SK-N-SH (cell line): ENCODE measurements at regions not wholly inside any gene's neighbourhood (a gene's known extent, or its start where the extent isn't known, plus 50 kb on each side); places are given as distances from the start of the nearest gene placed in this dataset.
A peak's percentile ranks its signal among the peaks of the same experiment; 100 is the strongest.

Experiments
- CTCF ChIA-PET: fragments of 300-600, 350-600 bp; formaldehyde crosslinking; extraction: SDS; loops from one replicate; lab custom pipeline; 2021; lab: Yijun Ruan, JAX
- POLR2A ChIA-PET: fragments of 350-600 bp; sonication (Branson Sonifier 250); formaldehyde crosslinking; extraction: SDS; loops from one replicate; lab custom pipeline; 2020; ENCODE audit warnings: antibody characterized with exemption, inconsistent platforms; lab: Yijun Ruan, JAX
- DNase-seq: peaks from one replicate; pipeline ENCODE4 v3.0.0; 2012
- H2AFZ ChIP-seq: fragments of 200-600 bp; sonication (generic); 2 replicates; pipeline ENCODE4 v1.8.1; 2016; ENCODE audit warnings: antibody characterized with exemption, mild to moderate bottlenecking, low read depth
- H3F3A ChIP-seq: fragments of 200-600 bp; sonication (generic); replicated peaks from 2 replicates; pipeline ENCODE3; 2016; ENCODE audit warnings: antibody characterized with exemption, mild to moderate bottlenecking; ENCODE audit not compliant: insufficient read depth
- H3K27ac ChIP-seq, 2 experiments: fragments of 200-500 bp in 1 of 2; fragments of 200-600 bp in 1 of 2; sonication (Bioruptor generic) in 1 of 2; sonication (generic), shearing (Covaris generic) in 1 of 2; 2 replicates each; pipeline versions ENCODE4 v1.5.1 to v1.6.1; 2014 to 2016; ENCODE audit warnings: low read depth in 2 of 2, inconsistent platforms in 1 of 2, low read length in 1 of 2, mild to moderate bottlenecking in 1 of 2, mixed read lengths in 1 of 2
- H3K27me3 ChIP-seq: fragments of 200-600 bp; sonication (generic), shearing (Covaris generic); 2 replicates; pipeline ENCODE4 v1.6.1; 2016; ENCODE audit warnings: mixed run types; ENCODE audit not compliant: insufficient read depth
- H3K36me3 ChIP-seq, 2 experiments: fragments of 200-500 bp in 1 of 2; fragments of 200-600 bp in 1 of 2; sonication (Bioruptor generic) in 1 of 2; sonication (generic) in 1 of 2; replicated peaks in 1 of 2; 2 replicates each; pipeline versions ENCODE3 to v1.5.1; 2014 to 2016; ENCODE audit warnings: low read length in 1 of 2, mild to moderate bottlenecking in 1 of 2; ENCODE audit not compliant: insufficient read depth in 2 of 2, control insufficient read depth in 1 of 2
- H3K4me1 ChIP-seq, 2 experiments: fragments of 200-500 bp in 1 of 2; fragments of 200-600 bp in 1 of 2; sonication (Bioruptor generic) in 1 of 2; sonication (generic), shearing (Covaris generic) in 1 of 2; 2 replicates each; pipeline versions ENCODE4 v1.5.1 to v1.6.1; 2014 to 2016; ENCODE audit warnings: low read depth in 1 of 2, low read length in 1 of 2, mixed run types in 1 of 2; ENCODE audit not compliant: insufficient read depth in 2 of 2, control insufficient read depth in 1 of 2
- H3K4me2 ChIP-seq: fragments of 200-600 bp; sonication (generic), shearing (Covaris generic); 2 replicates; pipeline ENCODE4 v1.6.1; 2017; ENCODE audit warnings: mixed run types
- H3K4me3 ChIP-seq, 2 experiments: fragments of 200-500 bp in 1 of 2; fragments of 200-600 bp in 1 of 2; sonication (Bioruptor generic) in 1 of 2; sonication (generic), shearing (Covaris generic) in 1 of 2; 2 replicates each; pipeline versions ENCODE4 v1.5.1 to v1.8.1; 2014 to 2016; ENCODE audit warnings: low read depth in 2 of 2, inconsistent platforms in 1 of 2, low read length in 1 of 2, mild to moderate bottlenecking in 1 of 2, mixed read lengths in 1 of 2, moderate library complexity in 1 of 2
- H3K79me2 ChIP-seq: fragments of 200-600 bp; sonication (generic); 2 replicates; pipeline ENCODE4 v1.8.1; 2017; ENCODE audit warnings: mild to moderate bottlenecking; ENCODE audit not compliant: insufficient read depth
- H3K9ac ChIP-seq: fragments of 200-600 bp; sonication (generic); 2 replicates; pipeline ENCODE4 v1.6.1; 2017; ENCODE audit warnings: mixed run types
- H3K9me2 ChIP-seq: fragments of 200-600 bp; sonication (generic); 2 replicates; pipeline ENCODE4 v1.6.1; 2017; ENCODE audit warnings: mixed run types
- H3K9me3 ChIP-seq: fragments of 200-600 bp; sonication (generic); 2 replicates; pipeline ENCODE4 v1.6.1; 2017; ENCODE audit warnings: mixed run types, mild to moderate bottlenecking, moderate library complexity
- H4K20me1 ChIP-seq: fragments of 200-600 bp; sonication (generic); 2 replicates; pipeline ENCODE4 v1.6.1; 2017; ENCODE audit warnings: mild to moderate bottlenecking, mixed run types; ENCODE audit not compliant: insufficient read depth
- CHD2 ChIP-seq: fragments of 150-350 bp; IDR thresholded peaks from 2 replicates; pipeline ENCODE4 v1.6.1; 2018; ENCODE audit warnings: low read length; ENCODE audit not compliant: partially characterized antibody
- ELF1 ChIP-seq: IDR thresholded peaks from 2 replicates; pipeline ENCODE4 v1.4.0; 2012
- EP300 ChIP-seq, 2 experiments: IDR thresholded peaks; 2 replicates each; pipeline versions ENCODE4 v1.4.0 to v1.6.1; 2012; ENCODE audit warnings: borderline replicate concordance in 1 of 2, low read depth in 1 of 2, low read length in 1 of 2
- EZH2phosphoT487 ChIP-seq: fragments of 200-600 bp; sonication (generic); IDR thresholded peaks from 2 replicates; pipeline ENCODE4 v1.6.1; 2017; ENCODE audit warnings: low read depth, mixed run types, mild to moderate bottlenecking, antibody characterized with exemption, moderate library complexity, borderline replicate concordance
- FOSL2 ChIP-seq: IDR thresholded peaks from 2 replicates; pipeline ENCODE4 v1.4.0; 2012; ENCODE audit warnings: low read depth, mild to moderate bottlenecking, moderate library complexity, borderline replicate concordance
- FOXM1 ChIP-seq: IDR thresholded peaks from 2 replicates; pipeline ENCODE4 v1.4.0; 2012; ENCODE audit warnings: low read depth, mild to moderate bottlenecking
- GABPA ChIP-seq: IDR thresholded peaks from 2 replicates; pipeline ENCODE4 v1.4.0; 2012; ENCODE audit warnings: low read depth, mild to moderate bottlenecking
- IRF3 ChIP-seq: fragments of 150-350 bp; IDR thresholded peaks from 2 replicates; pipeline ENCODE4 v1.6.1; 2016; ENCODE audit warnings: mild to moderate bottlenecking, low read depth, low read length
- MAX ChIP-seq: IDR thresholded peaks from 2 replicates; pipeline ENCODE4 v1.4.0; 2012; ENCODE audit warnings: low read depth
- MXI1 ChIP-seq: IDR thresholded peaks from 2 replicates; pipeline ENCODE4 v1.6.1; 2012; ENCODE audit warnings: mild to moderate bottlenecking, low read depth, low read length, improper control_type of control experiment
- NFIC ChIP-seq: IDR thresholded peaks from 2 replicates; pipeline ENCODE4 v1.4.0; 2012; ENCODE audit warnings: borderline replicate concordance
- NRF1 ChIP-seq: IDR thresholded peaks from 2 replicates; pipeline ENCODE4 v1.6.1; 2012; ENCODE audit warnings: low read depth, mild to moderate bottlenecking, low read length
- POLR2AphosphoS5 ChIP-seq: IDR thresholded peaks from 2 replicates; pipeline ENCODE4 v1.6.1; 2012; ENCODE audit warnings: low read depth, low read length
- RFX5 ChIP-seq: IDR thresholded peaks from 2 replicates; pipeline ENCODE4 v1.6.1; 2012; ENCODE audit warnings: mild to moderate bottlenecking, improper control_type of control experiment, low read length
- RXRA ChIP-seq: IDR thresholded peaks from 2 replicates; pipeline ENCODE4 v1.4.0; 2012; ENCODE audit warnings: low read depth, mild to moderate bottlenecking, borderline replicate concordance
- SIN3A ChIP-seq: IDR thresholded peaks from 2 replicates; pipeline ENCODE4 v1.6.1; 2012; ENCODE audit warnings: low read depth, mild to moderate bottlenecking, low read length, moderate library complexity, borderline replicate concordance
- SMC3 ChIP-seq: IDR thresholded peaks from 2 replicates; pipeline ENCODE4 v1.6.1; 2012; ENCODE audit warnings: low read depth, low read length, improper control_type of control experiment
- TAF1 ChIP-seq: IDR thresholded peaks from 2 replicates; pipeline ENCODE4 v1.6.1; 2012; ENCODE audit warnings: low read depth, mild to moderate bottlenecking, low read length, moderate library complexity, borderline replicate concordance
- TCF12 ChIP-seq: IDR thresholded peaks from 2 replicates; pipeline ENCODE4 v1.4.0; 2012
- TEAD4 ChIP-seq: IDR thresholded peaks from 2 replicates; pipeline ENCODE4 v1.4.0; 2012; ENCODE audit warnings: mild to moderate bottlenecking, borderline replicate concordance; ENCODE audit not compliant: insufficient read depth
- USF2 ChIP-seq: fragments of 150-350 bp; IDR thresholded peaks from 2 replicates; pipeline ENCODE4 v1.6.1; 2017; ENCODE audit warnings: antibody characterized with exemption, low read length, low read depth, borderline replicate concordance
- ZBTB33 ChIP-seq: IDR thresholded peaks from 2 replicates; pipeline ENCODE4 v1.4.0; 2012; ENCODE audit warnings: low read depth, borderline replicate concordance
- WGBS: methylation state at CpG from one replicate; pipeline ENCODE4 v1.1.6; 2017; ENCODE audit warnings: low lambda C conversion rate; 5-methylcytosine and 5-hydroxymethylcytosine counted together

GRCh38 chr15:70151003-70151402, 53.3 kb upstream of the TLE3 start:
- peaks cover 6 to 59% of the 10 kb centered on the region in 2 experiments; a peak in 3 of 4 replicates for H3K4me1 ChIP-seq
- H3K9me2 ChIP-seq: no peaks in the 10 kb centered on the region
- peaks cover 8% of the 10 kb centered on the region for H3F3A ChIP-seq
- no peak overlapping the region for H3K4me2 ChIP-seq
- peak overlapping the region in 1 of 2 experiments; percentile 88; a peak in 2 of 4 replicates for H3K27ac ChIP-seq
- no peak overlapping the region for H2AFZ ChIP-seq
- H3K9me3 ChIP-seq: no peaks in the 10 kb centered on the region
- no peaks in the 10 kb centered on the region for H3K79me2 ChIP-seq
- no peaks in the 10 kb centered on the region for H4K20me1 ChIP-seq
- no peak for DNase-seq
- TF ChIP-seq TEAD4 (no peak), EP300 (IDR thresholded peaks at IDR 0.05; ENCODE audit: borderline replicate concordance in 1 of 2, low read depth in 1 of 2, low read length in 1 of 2) (no peak), FOXM1 (no peak), NFIC (no peak), GABPA (no peak), RXRA (no peak), SIN3A (no peak), RFX5 (no peak), SMC3 (no peak), ELF1 (no peak), FOSL2 (no peak), TCF12 (no peak), IRF3 (no peak), CHD2 (no peak), USF2 (no peak)
- TF ChIP-seq, all 33 proteins: peak for 0
- Histone ChIP-seq H3K27me3 (no peaks in the 10 kb centered on the region), H3K9ac (no peak overlapping the region), H3K4me3 (no peak overlapping the region), H3K36me3 (no peaks in the 10 kb centered on the region)
- CTCF ChIA-PET: interaction anchor here (1.0 to 3.6 kb wide), 2 partner anchors 9 to 23 kb away, joined by 3 to 15 read pairs; no protein-coding TSS in a partner anchor
- POLR2A ChIA-PET: no interaction called here
- 92% methylated on average over 2 of the region's 2 CpGs for WGBS

- CTCF ChIA-PET: no interaction called here
- Histone ChIP-seq H3K4me1 (peaks cover 6 to 53% of the 10 kb centered on the region in 2 experiments; a peak in 3 of 4 replicates), H3K4me2 (no peak overlapping the region), H3K9me3 (no peaks in the 10 kb centered on the region), H3K36me3 (no peaks in the 10 kb centered on the region), H3K27ac (no peak overlapping the region), H2AFZ (no peak overlapping the region), H3K9me2 (no peaks in the 10 kb centered on the region), H3K4me3 (no peak overlapping the region), H3K9ac (no peak overlapping the region), H3K79me2 (no peaks in the 10 kb centered on the region), H3F3A (peaks cover 8% of the 10 kb centered on the region), H3K27me3 (no peaks in the 10 kb centered on the region), H4K20me1 (no peaks in the 10 kb centered on the region)
- TF ChIP-seq NRF1: no peak
- no peak for TF ChIP-seq SIN3A
- no peak for TF ChIP-seq SMC3
- no peak for TF ChIP-seq TAF1
- TF ChIP-seq RXRA: no peak
- TF ChIP-seq RFX5: no peak
- TF ChIP-seq CHD2: no peak
- TF ChIP-seq TEAD4: no peak
- no peak for TF ChIP-seq ZBTB33
- no peak for TF ChIP-seq POLR2AphosphoS5
- TF ChIP-seq MXI1: no peak
- no peak for TF ChIP-seq MAX
- TF ChIP-seq FOSL2: no peak
- TF ChIP-seq EZH2phosphoT487: no peak
- TF ChIP-seq USF2: no peak
- POLR2A ChIA-PET: no interaction called here
- no peak for DNase-seq
Observed at GRCh38 chr15:70150405-70150747, 52.7 kb upstream of the TLE3 start.
